Testis (tissue), 2 donors: ENCODE measurements at regions not wholly inside any gene's neighbourhood (a gene's known extent, or its start where the extent isn't known, plus 50 kb on each side); places are given as distances from the start of the nearest gene placed in this dataset.

Source experiments
- CTCF ChIP-seq, 3 experiments: fragments of 450-650 bp in 2 of 3; fragments of 200-600 bp in 1 of 3; sonication (generic) in 1 of 3; IDR thresholded peaks; one replicate each; pipeline ENCODE4 v1.5.1; 2016 to 2019; ENCODE audit warnings: antibody characterized with exemption in 3 of 3, mild to moderate bottlenecking in 2 of 3, moderate library complexity in 1 of 3
- POLR2A ChIP-seq: fragments of 450-650 bp; IDR thresholded peaks from one replicate; pipeline ENCODE4 v1.6.1; 2017; ENCODE audit warnings: antibody characterized with exemption, mild to moderate bottlenecking, moderate library complexity

- no peak for TF ChIP-seq CTCF (IDR thresholded peaks at IDR 0.05)
- TF ChIP-seq POLR2A: no peak
Observed at GRCh38 chr13:88426661-88427060, 755.5 kb downstream of the SLITRK5 start.
